NCI-H345 (cell line): ENCODE measurements at regions not wholly inside any gene's neighbourhood (a gene's known extent, or its start where the extent isn't known, plus 50 kb on each side); places are given as distances from the start of the nearest gene placed in this dataset.

Experiments used
- DNase-seq: peaks from one replicate; lab custom pipeline; 2025; lab: John Stamatoyannopoulos, UW

- no peak for DNase-seq
Observed at GRCh38 chr12:124458992-124459851, 108.2 kb downstream of the NCOR2 start.

- no peak for DNase-seq
Observed at GRCh38 chr12:124458220-124458991, 109.0 kb downstream of the NCOR2 start.

- no peak for DNase-seq
Observed at GRCh38 chr12:124457287-124458219, 109.9 kb downstream of the NCOR2 start.

GRCh38 chr12:124456652-124457152, 110.7 kb downstream of the NCOR2 start:
- no peak for DNase-seq

GRCh38 chr12:124456133-124456651, 111.2 kb downstream of the NCOR2 start:
- DNase-seq, result no peak

GRCh38 chr12:124455336-124455735, 112.1 kb downstream of the NCOR2 start:
- DNase-seq, result no peak

GRCh38 chr12:124454735-124455134, 112.7 kb downstream of the NCOR2 start:
- DNase-seq, result no peak

- no peak for DNase-seq
Observed at GRCh38 chr12:124454352-124454725, 113.1 kb downstream of the NCOR2 start.

- no peak for DNase-seq
Observed at GRCh38 chr12:124453419-124454351, 113.7 kb downstream of the NCOR2 start.

- DNase-seq, result no peak
Observed at GRCh38 chr12:124452576-124453331, 114.7 kb downstream of the NCOR2 start.

- no peak for DNase-seq
Observed at GRCh38 chr12:124451637-124452243, 115.7 kb downstream of the NCOR2 start.

- DNase-seq, result no peak
Observed at GRCh38 chr12:124451016-124451415, 116.4 kb downstream of the NCOR2 start.

GRCh38 chr12:124450376-124450750, 117.0 kb downstream of the NCOR2 start:
- no peak for DNase-seq

- DNase-seq, result no peak
Observed at GRCh38 chr12:124449623-124450375, 117.6 kb downstream of the NCOR2 start.

GRCh38 chr12:124448955-124449622, 118.3 kb downstream of the NCOR2 start:
- no peak for DNase-seq

GRCh38 chr12:124448241-124448954, 119.0 kb downstream of the NCOR2 start:
- DNase-seq, result no peak

GRCh38 chr12:124446364-124446763, 121.0 kb downstream of the NCOR2 start:
- DNase-seq, result no peak
